NCI-H187 treated with DMSO at 0.1 percent for 48 hours (cell line): ENCODE measurements at regions not wholly inside any gene's neighbourhood (a gene's known extent, or its start where the extent isn't known, plus 50 kb on each side); places are given as distances from the start of the nearest gene placed in this dataset.

Source experiments
- DNase-seq: peaks from one replicate; lab custom pipeline; 2025; lab: John Stamatoyannopoulos, UW

DNA sequence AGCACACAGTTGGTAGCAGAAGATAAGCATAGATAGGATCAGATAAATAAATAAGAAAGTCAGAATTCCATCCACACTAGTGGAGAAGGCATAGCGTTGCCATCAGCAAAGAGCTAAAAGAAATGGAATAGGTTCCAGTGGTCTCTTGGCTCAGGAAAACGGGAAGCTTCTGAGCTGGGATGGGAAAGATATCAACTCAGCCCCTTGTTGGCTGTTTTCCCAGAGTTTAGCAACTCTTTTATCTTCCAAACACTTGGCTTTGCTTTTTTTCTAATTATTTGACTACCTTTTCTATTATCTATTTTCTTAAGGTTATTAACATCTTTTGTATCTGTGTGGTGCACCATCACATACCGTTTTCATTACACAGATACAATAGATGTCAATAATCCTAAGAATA is 445.7 kb upstream of the TRPC7 start:
- no peak for DNase-seq

DNA sequence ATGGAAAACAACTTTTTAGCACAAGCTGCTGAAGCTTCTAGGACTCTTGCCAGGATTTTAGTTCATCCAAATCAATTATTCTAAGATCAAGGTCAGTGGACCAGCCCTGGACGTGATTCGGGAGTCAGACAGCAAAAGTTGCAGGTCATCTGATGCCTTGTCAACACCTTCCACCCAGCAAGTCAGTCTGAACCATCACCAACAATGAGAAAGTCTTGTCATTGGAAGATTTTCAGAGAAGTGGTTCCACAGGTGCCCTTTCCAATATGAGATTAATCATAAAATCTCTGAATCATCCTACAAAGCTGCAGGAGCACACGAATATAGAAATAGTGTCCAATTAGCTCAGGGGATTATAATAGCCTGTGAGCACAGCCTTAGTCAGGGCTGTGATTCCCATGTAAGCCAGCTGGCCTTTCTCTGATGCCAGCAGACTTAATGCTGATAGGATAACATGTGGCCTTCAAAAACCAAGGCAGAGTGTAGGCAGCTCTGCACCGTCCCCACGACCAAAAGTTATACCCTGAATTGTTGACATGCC is 445.0 kb upstream of the TRPC7 start:
- no peak for DNase-seq

DNA sequence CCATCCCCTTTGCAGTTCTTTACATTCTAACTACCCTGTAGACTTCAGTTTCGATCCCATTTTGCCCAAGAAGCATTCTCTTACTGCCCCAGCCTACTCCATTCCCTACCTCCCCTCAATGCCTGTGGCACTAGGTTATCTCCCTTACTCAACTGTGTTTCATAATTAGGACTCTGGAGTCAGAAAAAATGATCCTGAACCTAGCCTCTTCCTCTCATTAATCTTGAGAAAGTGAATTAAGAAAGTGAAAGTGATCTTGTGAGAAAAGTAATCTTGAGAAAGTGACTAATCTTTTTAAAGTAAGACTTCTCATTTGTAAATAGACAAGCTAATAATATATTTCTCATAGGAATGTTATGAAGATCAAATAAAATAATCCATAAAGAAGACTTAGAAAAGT is 444.0 kb upstream of the TRPC7 start:
- DNase-seq, result no peak

DNA sequence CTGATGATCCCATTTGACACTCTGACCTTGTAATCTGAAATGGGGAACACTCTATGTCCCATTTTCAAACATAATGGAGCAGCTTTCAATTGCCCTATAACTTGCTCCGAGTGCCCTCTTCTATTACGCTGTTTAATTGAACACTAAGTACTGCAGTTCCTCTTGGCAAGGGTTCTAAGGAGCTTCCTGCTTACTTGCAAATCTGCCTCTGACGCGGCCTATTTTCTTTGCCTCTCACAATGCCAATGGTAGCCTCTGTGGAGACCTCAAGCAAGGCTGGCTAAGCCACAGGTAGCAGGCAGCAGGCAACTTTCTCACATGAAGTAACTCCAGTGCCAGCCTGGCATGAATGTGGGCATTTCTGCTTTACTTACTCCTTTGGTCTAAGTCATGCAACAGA is 443.4 kb upstream of the TRPC7 start:
- no peak for DNase-seq

DNA sequence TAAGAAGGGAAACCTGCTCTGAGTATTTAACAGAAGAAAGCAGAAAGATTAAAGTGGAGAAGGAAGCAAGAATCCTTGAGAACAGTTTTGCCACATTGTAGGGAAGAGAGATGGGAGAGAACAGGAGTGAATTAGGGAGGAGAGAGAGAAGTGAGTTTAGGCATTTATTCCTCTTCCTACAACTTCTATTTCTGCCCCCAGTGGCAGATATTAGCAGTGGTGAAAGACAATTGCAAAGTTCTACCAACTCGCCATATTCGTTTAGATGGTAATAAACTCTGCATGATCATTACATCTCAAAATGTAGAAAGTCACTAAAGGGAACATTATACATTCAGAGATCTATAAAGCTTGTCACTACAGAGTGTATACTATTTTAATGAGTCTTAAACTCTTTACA is 440.1 kb upstream of the TRPC7 start:
- DNase-seq, result no peak

DNA sequence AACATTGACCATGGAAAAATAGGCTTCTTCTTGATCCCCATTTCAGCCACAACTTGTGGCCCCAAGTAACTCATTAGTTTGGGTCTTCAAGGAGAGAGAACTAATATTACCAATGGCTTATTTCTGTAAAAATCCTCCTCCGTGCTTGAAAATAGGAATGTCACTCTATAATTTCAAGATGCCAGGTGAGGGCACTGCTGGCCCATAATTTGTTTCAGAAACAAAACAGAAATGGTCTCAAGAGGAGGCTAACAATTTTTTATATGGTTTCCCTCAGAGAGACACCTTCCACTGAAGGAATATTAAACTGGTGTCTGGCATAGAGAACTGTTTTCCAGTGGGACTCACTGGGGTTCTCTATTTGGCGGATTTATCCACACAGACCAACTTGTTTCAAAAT is 437.0 kb upstream of the TRPC7 start:
- DNase-seq, result no peak

DNA sequence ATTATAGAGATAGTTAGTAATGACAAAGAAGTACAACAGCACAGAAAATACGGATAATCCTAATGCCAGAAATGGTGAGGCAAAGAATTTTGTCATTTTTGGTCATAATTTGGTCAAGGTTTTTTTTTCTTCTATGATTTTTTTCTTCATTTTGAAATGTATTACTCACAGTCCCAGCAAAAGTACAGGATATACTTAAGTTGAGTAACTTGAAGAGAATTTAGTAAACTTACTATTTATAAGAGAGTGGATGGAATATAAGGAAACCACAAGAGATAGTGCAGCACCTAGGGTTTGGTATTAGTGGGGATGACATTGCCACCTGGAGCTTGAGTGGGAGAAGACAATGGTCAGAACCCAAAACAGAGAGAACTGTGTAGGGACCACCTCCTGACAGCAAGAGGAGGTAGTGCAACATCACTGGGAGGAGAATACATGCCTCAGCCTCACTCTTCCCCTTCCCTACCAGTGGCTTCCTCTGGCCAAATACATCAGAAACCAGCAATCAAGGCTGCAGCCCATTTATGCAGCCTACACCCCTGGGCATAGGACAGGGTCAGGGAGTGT is 434.5 kb upstream of the TRPC7 start:
- DNase-seq, result no peak

DNA sequence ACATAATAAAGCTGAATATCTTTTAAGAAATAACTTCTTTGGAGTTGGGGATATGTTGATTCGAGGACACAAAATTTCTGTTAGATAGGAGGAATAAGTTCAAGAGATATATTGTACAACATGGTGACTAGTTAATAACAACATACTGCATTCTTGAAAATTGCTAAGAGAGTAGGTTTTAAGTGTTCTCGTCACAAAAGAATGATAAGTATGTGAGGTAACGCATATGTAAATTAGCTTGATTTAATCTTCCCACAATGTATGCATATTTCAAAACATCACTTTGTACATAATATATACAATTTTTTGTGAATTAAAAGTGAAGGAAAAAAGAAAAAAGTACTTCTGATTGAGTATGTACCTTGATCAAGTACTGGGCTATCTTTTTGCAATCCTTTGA is 428.0 kb upstream of the TRPC7 start:
- no peak for DNase-seq

DNA sequence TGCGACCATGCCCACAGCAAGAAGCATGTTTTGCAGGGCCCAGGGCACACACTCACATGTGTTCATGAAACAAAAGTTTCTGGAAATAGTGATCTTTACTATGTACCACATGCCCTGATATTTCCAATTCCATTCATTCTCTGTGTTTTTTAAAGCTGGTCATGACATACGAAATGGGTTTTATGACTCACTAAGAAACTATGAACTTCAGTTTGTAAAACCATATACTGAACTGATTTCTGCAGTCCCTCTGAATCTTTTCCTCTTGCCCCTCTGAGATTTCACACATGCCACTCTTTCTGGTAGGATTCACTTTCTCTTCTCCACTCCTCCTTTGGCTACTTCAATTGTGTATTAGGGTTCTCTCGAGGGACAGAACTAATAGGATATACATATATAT is 416.1 kb upstream of the TRPC7 start:
- DNase-seq, result no peak

DNA sequence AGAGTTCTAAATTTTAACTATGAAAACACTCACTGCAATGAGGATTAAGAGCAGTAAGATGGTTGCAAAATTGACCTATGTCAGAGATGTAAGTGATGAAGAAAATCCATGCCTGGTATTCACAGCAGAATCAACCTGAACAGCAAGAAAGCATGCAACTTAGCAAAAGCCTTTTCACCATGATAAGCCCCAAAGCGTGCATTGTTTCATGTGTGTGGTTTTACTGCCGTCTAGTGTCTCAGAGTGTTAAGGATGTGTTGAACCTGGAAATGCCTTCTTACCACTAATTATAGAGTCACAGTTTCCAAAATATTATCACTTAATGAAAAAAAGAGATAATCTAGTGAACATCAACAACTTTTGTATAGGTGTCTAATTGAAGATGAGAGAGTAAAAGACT is 415.2 kb upstream of the TRPC7 start:
- no peak for DNase-seq

DNA sequence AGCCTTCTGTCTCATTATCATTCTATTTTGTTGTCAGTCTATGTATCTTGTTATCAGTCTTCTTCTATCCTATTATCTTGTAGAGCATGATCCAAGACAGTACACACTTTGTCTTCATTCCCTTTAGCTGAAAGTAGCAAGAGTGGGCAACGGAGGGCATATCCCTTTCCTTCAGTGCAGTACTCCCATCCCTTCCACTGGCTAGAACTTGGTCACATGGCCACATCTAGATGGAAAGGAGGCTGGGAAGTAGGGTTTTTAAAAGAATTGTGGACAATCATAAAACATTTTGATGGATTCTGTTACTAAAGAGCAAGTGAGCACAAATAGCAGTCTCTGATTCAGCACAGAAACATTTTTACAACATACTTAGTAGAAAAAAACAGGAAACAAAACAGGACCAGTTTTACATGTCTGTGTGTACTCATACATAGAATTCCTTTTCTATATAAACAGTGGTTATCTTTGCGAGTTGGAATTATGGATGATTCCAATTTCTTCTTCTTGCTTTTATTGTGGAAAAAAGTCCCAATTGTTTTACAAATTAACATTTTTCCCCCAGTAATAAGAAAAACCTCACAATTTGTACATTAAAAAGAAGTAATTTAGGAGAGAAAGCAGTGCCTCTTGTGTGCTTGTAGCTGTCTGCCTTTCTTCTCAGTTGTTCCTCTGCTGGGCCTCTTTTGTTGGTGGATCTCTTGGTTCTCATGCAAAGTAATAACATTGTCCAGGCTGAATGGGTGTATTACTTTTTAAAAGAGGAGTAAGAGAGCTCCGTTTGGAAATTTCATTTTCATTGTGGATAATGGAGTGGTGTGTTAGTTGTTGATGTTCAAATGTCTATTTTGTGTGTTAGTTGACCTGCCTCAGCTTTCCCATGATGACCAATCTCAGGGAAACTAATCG is 410.9 kb upstream of the TRPC7 start:
- DNase-seq, result no peak

DNA sequence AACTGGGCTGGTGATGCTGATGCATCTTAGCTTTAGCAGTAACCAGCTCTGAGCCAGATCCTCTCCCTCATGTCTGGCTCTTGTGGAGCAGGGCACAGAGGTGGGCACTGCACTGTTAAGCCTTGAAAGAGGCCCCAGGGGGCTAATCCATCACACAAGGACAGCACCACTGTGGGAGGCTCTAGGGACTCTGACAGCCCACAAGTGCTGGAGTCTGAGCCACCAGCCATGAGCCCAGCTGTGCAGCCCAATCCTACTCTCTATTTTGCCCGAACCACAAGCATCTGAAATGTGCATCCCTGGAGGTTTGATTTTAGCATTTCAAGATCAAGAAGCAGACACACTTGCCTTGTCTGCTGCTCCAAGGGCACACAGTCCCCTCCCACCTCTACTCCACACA is 407.1 kb upstream of the TRPC7 start:
- no peak for DNase-seq

DNA sequence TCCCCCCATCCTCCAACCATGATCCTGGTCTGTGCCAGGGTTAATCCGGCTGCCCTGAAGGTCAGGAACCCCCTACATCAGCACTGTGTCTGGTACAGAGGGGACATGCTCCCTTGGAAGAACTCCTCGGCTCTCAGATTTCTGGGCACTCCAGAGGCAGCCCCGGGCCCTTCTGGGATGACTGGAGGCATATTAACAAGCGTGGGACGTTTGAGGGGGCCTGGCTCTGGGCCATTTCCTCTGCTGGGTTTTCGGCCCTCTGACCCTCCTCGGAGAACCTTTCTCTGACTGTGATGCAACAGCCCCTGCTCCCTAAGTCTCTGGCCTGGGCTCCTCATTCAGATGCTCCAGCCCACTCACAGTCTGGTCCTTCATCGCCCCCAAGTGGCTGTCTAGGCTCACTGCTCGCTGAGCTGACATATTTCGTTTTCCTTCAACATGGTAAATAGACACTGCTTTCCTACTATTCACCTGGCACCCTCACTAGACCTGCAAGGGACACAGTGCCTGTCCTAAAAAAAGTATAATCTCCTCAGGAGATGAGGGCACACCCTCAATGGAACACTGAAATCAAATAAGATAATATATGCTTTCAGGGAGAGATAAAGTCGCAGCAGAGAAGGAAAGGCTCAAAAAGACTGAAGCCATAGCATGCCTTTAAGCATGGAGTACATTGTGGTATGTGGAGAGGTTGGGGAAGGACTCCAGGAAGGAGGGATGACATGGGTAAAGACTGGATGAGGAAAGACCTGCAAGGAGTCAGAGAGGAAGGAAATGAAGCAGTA is 404.7 kb upstream of the TRPC7 start:
- no peak for DNase-seq

DNA sequence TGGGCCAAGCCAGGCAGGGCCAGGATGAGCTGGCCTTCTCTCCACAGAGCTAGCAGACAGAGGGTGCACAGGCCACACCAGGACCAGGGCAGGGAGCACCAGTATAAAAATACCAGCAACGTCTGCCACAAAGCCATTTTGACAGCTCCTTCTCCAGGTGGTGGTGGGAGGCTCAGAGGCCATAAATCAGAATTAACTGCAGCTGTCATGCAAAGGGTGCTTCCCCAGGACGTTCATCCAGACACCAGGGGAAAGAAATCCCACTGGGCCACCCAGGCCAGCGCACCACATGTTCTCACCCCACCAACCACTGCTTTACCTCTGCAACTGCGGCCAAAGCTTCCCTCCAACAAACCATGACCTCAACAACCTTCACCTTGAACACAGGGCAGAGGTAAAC is 403.7 kb upstream of the TRPC7 start:
- no peak for DNase-seq

DNA sequence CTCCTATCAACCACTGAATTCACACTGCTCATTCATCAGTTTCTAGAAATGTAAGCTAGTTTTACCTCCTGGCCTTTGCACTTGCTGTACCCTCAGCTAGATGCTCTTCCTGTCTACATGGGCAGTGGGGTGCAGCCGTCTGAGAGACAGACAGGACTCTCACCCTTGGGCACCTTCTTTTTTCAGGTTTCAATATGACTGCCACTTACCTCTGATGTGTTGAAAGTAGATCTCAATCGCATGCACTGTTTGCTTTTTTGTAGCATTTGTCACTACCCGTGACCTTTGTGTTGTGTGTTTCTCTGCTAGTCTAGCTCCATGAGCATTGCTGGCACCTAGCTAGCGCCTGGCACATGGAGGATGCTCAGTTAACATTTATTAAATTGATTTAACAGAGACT is 403.1 kb upstream of the TRPC7 start:
- no peak for DNase-seq

DNA sequence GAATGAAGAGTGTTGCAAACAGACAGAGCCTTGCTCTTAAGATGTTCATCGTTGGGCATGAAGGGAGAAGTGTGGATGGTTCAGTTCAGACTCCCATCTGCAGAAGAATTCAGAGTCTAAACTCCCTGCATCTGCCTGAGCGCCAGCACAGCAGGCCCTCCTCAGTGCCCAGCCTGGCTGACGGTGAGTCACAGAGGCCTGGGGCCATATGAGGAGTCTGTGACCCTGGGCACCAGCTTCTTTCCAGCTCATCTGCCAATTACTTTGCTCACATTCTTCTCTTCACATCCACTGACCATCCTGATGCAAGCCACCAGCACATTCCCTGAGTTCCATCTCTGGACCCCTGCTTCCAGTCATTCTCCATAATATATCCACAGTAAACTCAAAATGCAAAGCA is 401.1 kb upstream of the TRPC7 start:
- DNase-seq, result no peak

DNA sequence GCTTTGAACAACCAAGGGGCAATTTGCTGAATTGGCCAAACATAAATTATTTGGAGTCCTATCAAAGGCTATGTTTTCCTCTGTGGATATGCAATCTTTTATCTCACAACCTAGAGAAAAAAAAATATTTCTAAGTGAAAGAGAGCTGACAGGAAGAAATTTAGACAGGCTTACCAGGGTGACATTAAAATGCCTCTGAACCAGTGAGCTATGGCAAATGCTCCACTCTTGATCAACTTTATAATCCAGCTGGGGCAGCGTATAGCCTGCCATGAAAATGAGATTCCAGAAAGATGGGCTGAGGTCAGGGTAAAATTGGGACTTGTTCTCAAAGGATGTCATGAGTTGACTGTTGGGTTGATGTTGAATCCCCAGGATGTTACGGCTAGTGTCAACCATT is 399.3 kb upstream of the TRPC7 start:
- DNase-seq, result no peak

DNA sequence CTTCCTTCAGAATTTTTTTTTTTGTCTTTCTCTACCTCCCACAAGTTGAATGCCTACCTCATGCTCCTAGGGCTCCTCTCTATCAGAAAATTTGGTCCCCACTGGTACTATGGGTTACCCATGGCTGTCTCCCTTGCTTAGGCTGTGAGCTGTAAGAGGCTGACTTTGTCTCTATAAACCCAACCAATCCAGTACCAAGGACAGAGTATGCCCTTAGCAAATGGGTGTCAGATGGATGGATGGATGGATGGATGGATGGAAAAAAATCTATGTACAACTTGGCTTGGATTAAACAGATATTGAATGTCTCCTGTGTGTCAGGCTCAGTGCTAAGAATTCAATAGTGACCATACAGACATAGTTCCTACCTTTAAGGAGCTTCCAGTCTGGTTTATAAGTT is 398.2 kb upstream of the TRPC7 start:
- DNase-seq, result no peak

DNA sequence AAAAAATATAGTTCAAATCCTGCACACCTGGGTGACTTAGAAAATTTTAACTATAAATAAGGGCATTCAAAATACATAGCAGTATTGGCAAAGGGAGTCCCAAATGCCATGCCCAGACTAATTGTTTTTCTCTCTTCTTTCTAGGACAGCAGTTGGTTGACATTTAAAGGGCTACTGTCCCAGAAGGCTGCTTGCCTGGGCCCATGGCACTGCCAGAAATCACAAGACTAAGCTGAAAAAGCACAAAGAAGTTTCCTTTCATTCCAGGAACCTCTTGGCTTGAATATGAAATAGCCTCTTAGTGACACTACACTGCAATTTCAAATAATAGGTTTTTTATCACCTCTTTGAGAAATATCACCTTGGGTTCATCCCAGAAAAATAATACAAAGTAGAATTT is 388.9 kb upstream of the TRPC7 start:
- no peak for DNase-seq

DNA sequence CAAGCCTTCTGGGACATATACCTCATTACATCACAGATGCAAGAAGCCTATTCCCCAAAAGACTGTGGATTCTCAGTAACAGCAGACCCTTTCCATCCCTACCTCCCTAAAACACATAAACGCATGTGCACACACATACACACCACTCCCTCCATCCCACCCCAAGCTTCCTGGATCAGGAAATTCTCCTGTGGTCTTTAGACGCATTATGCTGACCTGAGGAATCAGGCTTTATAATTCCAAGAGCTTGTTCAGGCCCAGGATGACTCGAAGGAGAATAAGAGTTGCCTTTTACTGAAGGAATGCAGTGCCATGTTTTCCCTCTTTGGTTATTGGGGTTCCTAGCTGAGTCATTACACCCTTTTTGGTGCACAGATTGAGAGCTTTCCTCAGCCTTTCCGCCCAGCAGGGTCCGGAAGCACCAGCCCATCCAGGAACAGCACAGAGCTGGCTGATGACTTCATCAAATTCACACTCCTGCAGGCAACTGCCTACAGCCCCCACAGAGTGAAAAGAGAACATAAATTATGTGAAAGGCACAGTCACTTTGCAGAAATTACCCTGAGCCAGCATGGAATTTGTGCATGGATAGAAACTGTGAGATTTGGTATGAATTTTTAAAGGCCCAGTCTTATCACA is 385.0 kb upstream of the TRPC7 start:
- DNase-seq, result no peak

DNA sequence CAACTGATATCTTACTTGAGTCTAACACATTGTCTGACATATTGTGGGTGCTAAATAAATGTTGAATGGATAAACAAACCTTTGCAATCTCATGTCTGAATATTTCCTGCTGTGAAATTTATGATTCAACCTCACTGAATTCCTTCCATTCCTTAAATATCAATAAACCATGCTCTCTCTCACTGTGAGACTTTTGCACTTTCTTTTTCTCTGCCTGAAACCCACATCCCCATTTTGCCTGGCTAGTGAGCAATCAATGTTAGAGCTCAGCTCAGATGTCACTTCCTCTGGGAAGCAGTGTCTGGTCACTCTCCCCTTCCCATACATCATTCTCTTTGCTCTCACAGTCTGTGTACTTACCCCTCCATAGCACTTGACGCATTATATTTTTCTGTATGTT is 383.7 kb upstream of the TRPC7 start:
- no peak for DNase-seq

DNA sequence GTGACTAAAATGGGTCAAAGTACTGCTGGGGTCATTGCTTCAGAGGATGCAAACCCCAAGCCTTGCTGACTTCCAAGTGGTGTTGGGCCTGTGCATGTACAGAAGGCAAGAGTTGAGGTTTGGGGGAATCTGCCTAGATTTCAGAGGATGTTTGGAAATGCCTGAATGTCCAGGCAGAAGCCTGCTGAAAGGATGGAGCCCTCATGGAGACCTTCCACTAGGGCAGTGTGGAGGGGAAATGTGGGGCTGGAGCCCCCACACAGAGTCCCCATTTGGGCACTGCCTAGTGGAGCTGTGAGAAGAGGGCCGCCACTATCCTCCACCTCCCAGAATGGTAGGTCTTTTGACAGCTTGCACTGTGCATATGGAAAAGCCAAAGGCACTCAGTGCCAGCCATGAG is 377.7 kb upstream of the TRPC7 start:
- DNase-seq, result no peak
